ENCODE measurements at regions not wholly inside any gene's neighbourhood (a gene's known extent, or its start where the extent isn't known, plus 50 kb on each side); places are given as distances from the start of the nearest gene placed in this dataset.

DNA sequence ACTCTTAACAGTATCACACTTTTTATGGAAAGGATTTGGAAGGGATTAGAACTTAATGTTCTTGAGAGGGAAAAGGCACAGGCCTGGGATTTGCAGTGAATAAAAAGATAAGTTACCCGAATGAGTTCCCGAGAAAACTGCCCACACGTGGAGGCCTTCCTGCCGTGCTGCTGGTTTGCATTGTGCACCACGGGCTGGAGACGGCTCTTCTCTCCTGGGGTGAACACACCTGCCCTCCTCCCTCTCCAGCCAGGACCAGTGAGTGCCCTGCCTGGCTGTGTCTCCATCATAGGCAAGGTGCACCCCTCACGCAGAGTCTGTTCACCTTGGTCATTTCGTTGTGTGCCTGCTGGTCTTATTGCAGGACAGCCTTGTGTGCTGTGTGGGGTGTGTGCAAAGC lies 336.3 kb upstream of the SHH start:
- TF ChIP-seq, protein P1, sequence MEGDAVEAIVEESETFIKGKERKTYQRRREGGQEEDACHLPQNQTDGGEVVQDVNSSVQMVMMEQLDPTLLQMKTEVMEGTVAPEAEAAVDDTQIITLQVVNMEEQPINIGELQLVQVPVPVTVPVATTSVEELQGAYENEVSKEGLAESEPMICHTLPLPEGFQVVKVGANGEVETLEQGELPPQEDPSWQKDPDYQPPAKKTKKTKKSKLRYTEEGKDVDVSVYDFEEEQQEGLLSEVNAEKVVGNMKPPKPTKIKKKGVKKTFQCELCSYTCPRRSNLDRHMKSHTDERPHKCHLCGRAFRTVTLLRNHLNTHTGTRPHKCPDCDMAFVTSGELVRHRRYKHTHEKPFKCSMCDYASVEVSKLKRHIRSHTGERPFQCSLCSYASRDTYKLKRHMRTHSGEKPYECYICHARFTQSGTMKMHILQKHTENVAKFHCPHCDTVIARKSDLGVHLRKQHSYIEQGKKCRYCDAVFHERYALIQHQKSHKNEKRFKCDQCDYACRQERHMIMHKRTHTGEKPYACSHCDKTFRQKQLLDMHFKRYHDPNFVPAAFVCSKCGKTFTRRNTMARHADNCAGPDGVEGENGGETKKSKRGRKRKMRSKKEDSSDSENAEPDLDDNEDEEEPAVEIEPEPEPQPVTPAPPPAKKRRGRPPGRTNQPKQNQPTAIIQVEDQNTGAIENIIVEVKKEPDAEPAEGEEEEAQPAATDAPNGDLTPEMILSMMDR (IDR thresholded peaks at IDR 0.05; ENCODE audit: poor library complexity): no peak
- TF ChIP-seq EZH2phosphoT487 (IDR thresholded peaks at IDR 0.05; ENCODE audit: low read depth, severe bottlenecking, unreplicated experiment): no peak

Measured in hepatocyte (in vitro differentiated cells).